Astrocyte of the cerebellum (primary cell): ENCODE measurements at regions not wholly inside any gene's neighbourhood (a gene's known extent, or its start where the extent isn't known, plus 50 kb on each side); places are given as distances from the start of the nearest gene placed in this dataset.

ENCODE experiments used
- DNase-seq: peaks from one replicate; pipeline ENCODE4 v3.0.0-alpha.2; 2011; ENCODE audit warnings: low read depth
- H3K4me3 ChIP-seq: 2 replicates; pipeline ENCODE4 v1.5.1; 2011; ENCODE audit warnings: mild to moderate bottlenecking, low read depth, low read length, moderate library complexity
- in situ Hi-C: cut with HindIII; loops from 2 replicates; pipeline ENCODE4 v1.10.0; 2017; ENCODE audit warnings: low sequenced_read_pairs
- TF ChIP-seq, protein P1 (sequence below): IDR thresholded peaks from 2 replicates; pipeline ENCODE4 v1.5.1; 2012; ENCODE audit warnings: low read length, low read depth, moderate library complexity, mild to moderate bottlenecking; ENCODE audit errors: missing control alignments

DNA sequence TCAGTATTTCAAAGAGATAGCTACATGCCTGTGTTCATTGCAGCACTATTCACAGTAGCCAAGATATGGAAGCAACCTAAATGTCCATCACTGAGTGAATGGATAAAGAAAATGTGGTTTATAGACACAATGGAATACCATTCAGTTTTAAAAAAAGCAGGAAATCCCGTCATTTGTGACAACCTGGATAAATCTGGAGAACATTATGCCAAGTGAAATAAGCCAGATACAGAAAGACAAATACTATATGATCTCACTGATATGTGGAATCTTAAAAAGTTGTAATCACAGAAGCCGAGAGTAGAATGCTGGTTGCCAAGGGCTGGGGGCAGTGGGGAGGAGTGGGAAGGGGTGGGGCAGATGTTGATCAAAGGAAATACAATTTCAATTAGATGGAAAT, 235.8 kb upstream of the IGFBP3 start:
- no peak overlapping the region for H3K4me3 ChIP-seq
- DNase-seq = no peak
- TF ChIP-seq, protein P1, sequence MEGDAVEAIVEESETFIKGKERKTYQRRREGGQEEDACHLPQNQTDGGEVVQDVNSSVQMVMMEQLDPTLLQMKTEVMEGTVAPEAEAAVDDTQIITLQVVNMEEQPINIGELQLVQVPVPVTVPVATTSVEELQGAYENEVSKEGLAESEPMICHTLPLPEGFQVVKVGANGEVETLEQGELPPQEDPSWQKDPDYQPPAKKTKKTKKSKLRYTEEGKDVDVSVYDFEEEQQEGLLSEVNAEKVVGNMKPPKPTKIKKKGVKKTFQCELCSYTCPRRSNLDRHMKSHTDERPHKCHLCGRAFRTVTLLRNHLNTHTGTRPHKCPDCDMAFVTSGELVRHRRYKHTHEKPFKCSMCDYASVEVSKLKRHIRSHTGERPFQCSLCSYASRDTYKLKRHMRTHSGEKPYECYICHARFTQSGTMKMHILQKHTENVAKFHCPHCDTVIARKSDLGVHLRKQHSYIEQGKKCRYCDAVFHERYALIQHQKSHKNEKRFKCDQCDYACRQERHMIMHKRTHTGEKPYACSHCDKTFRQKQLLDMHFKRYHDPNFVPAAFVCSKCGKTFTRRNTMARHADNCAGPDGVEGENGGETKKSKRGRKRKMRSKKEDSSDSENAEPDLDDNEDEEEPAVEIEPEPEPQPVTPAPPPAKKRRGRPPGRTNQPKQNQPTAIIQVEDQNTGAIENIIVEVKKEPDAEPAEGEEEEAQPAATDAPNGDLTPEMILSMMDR = no peak
- in situ Hi-C loops = no loop called here

DNA sequence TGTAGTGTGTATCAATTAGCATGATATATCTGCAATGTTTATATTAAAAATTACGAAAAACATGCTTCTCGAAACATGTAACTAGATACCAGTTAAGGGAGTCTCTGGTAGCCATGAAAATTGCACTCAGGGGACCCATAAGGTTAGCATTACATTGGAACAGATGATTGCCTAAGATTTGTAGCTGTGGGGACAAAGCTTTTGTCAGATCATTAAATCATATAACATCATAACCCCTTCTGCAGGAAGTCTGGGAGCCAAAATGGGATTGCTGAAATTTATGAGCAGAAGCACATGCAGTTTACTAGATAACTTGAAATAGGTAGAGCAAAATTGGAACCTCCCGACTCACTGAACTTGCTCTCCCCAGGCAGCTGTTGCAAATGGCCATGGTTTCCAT, 235.0 kb upstream of the IGFBP3 start:
- in situ Hi-C loops = no loop called here
- no peak for DNase-seq
- H3K4me3 ChIP-seq = no peak overlapping the region
- TF ChIP-seq, protein P1 = no peak

DNA sequence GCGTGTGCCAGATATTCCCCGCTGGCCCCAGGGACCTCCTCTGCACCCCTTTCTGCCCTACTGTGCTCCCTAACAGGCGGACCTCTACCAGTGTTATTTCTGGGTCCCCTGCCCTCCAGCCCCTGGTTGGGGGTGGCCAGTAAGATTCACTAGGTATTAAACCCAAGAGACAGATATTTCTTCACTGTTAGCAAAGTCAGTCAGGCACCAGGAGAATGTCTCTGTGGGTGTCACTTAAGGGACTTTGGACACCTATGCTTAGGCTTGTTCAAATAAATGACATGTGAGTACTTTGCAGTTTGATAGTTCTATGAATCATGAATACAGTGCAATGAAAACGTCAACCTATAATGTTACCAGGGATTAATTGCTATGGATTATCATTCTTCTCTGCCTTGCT, 234.3 kb upstream of the IGFBP3 start:
- TF ChIP-seq, protein P1 = no peak
- DNase-seq = no peak
- in situ Hi-C loops = no loop called here
- H3K4me3 ChIP-seq = no peak overlapping the region

DNA sequence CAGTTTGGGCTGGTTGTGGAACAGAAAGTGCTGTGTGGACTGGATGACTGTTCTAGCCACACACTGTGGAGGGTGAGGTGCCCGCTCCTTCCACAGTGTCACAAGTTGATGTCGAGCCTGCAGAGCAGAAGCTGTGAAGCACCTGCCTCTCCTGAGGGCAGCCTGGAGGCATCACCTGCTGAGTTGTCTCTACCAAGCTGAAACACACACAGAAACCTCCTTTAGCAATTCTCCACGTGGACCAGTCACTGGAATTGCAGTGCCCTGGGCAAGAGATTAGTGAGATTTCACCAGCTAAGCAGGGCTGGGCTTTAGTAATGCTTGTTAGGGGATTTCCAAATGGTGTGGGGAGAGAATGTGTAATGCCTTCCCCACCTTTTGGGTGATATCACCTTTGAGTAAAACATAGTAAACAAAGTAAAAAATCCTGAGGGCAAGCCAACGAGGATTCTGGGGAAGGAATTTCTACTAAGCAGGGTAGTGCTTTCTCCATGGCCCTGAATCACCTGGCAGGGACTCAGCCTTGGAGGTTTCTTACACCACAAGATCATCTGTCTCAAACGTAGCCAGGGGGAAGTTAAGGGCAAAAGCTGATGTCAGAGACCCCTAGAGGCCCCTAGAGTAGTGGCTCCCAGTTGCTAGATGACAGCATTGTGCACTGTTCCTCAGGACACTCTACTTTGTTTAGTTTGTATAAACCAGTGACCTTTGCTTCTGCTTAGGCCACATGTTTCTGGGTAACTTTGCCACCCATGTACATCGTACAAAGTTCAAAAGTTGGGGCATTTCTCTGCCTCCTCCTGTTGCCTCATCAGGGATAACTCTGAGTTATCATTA, 233.1 kb upstream of the IGFBP3 start:
- TF ChIP-seq, protein P1 = no peak
- H3K4me3 ChIP-seq = no peak overlapping the region
- in situ Hi-C loops = no loop called here
- DNase-seq = no peak

DNA sequence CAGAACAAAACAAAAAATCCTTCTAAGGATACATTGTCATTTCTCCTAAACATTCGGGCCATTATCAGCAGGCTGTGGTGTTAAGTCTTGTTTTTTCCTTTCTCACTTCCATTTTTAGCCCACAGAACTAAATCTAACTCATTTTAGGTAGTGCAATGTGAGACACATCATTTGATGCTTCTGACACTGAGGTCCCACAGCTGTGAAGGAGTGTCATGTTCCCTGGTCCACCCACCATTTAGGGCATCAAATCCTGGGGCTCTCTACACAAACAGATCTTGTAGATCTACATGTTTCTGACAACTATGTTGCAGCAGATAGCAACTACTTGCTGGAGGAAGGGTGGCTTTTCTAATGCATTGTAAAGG, 232.5 kb upstream of the IGFBP3 start:
- TF ChIP-seq, protein P1 = no peak

DNA sequence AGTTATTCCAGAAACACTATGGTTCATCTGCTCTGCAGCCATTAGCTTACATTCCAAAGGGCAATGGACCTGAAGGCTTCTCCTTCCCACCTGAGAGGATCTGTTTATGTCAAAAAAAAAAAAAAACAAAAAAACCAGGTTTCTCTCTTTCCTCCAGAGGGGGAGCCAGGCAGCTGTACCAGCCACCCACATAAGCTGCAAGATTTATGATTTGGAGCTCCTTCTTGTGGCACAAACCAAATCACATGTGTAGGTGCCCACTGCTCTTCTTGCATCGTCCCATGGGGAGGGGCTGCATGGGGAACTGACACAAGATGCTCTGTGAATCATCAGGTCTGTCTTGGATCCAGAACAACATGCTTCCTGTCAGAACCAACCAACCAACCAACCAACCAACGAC, 231.6 kb upstream of the IGFBP3 start:
- DNase-seq = no peak
- no peak overlapping the region for H3K4me3 ChIP-seq
- in situ Hi-C loops = no loop called here
- TF ChIP-seq, protein P1 = no peak

More for the DNA sequence above, 232.5 kb upstream of the IGFBP3 start:
- DNase-seq = no peak
- in situ Hi-C loops = no loop called here
- no peak overlapping the region for H3K4me3 ChIP-seq
